GM23338 (cell line): ENCODE measurements at regions not wholly inside any gene's neighbourhood (a gene's known extent, or its start where the extent isn't known, plus 50 kb on each side); places are given as distances from the start of the nearest gene placed in this dataset.

Experiments used
- ATAC-seq: fragments of 200-7000 bp; cut with Tn5 transposase; 3 replicates; pipeline ENCODE4 v1.9.1; 2020
- DNase-seq: peaks from one replicate; pipeline ENCODE4 v3.0.0-alpha.2; 2015; ENCODE audit warnings: low spot score
- H2AFZ ChIP-seq: fragments of 200-600 bp; sonication (generic); 2 replicates; pipeline ENCODE4 v1.8.0; 2016; ENCODE audit warnings: antibody characterized with exemption, mild to moderate bottlenecking, moderate library complexity
- H3F3A ChIP-seq: fragments of 200-600 bp; sonication (generic); replicated peaks from 2 replicates; pipeline ENCODE4 v1.8.0; 2017; ENCODE audit warnings: antibody characterized with exemption, mixed run types, low read depth
- H3K27ac ChIP-seq: fragments of 200-600 bp; sonication (generic); 2 replicates; pipeline ENCODE4 v1.6.1; 2016; ENCODE audit warnings: low read depth
- H3K27me3 ChIP-seq: fragments of 200-600 bp; sonication (generic); 2 replicates; pipeline ENCODE4 v1.8.0; 2016; ENCODE audit warnings: mild to moderate bottlenecking, mixed run types, moderate library complexity; ENCODE audit not compliant: insufficient read depth
- H3K36me3 ChIP-seq: fragments of 200-600 bp; sonication (generic); 2 replicates; pipeline ENCODE4 v1.8.0; 2016; ENCODE audit warnings: mild to moderate bottlenecking; ENCODE audit not compliant: insufficient read depth
- H3K4me1 ChIP-seq: fragments of 200-600 bp; sonication (generic); 2 replicates; pipeline ENCODE4 v1.8.0; 2016; ENCODE audit warnings: mild to moderate bottlenecking, moderate library complexity; ENCODE audit not compliant: insufficient read depth
- H3K4me2 ChIP-seq: fragments of 200-600 bp; sonication (generic); 2 replicates; pipeline ENCODE4 v1.7.1; 2017; ENCODE audit warnings: mixed run types
- H3K4me3 ChIP-seq: fragments of 200-600 bp; sonication (generic); 2 replicates; pipeline ENCODE4 v1.6.1; 2016; ENCODE audit warnings: mixed run types
- H3K79me2 ChIP-seq: fragments of 200-600 bp; sonication (generic); replicated peaks from 2 replicates; pipeline ENCODE4 v1.8.0; 2017; ENCODE audit warnings: mild to moderate bottlenecking; ENCODE audit not compliant: insufficient read depth
- H3K9me2 ChIP-seq: fragments of 200-600 bp; sonication (generic); 2 replicates; pipeline ENCODE4 v1.8.0; 2017; ENCODE audit not compliant: insufficient read depth
- H4K20me1 ChIP-seq: fragments of 200-600 bp; sonication (generic); replicated peaks from 2 replicates; pipeline ENCODE4 v1.8.0; 2017; ENCODE audit warnings: mild to moderate bottlenecking; ENCODE audit not compliant: insufficient read depth
- H3K27ac Mint-ChIP-seq: 2 replicates; pipeline ENCODE4 v1.8.0; 2020; ENCODE audit warnings: inconsistent platforms, mild to moderate bottlenecking, moderate library complexity, mixed read lengths
- H3K27me3 Mint-ChIP-seq: 3 replicates; pipeline ENCODE4 v1.8.0; 2022; ENCODE audit warnings: low read depth, mild to moderate bottlenecking, moderate library complexity, mixed read lengths, inconsistent platforms; ENCODE audit not compliant: insufficient read depth, poor library complexity
- H3K36me3 Mint-ChIP-seq: 3 replicates; pipeline ENCODE4 v1.8.0; 2021; ENCODE audit warnings: low read depth, mild to moderate bottlenecking, inconsistent platforms, moderate library complexity, mixed read lengths
- H3K4me1 Mint-ChIP-seq: 3 replicates; pipeline ENCODE4 v1.8.0; 2020; ENCODE audit warnings: mild to moderate bottlenecking, inconsistent platforms, mixed read lengths
- H3K4me3 Mint-ChIP-seq: 3 replicates; pipeline ENCODE4 v1.8.0; 2021; ENCODE audit warnings: moderate library complexity, mild to moderate bottlenecking, inconsistent platforms, mixed read lengths
- H3K9me3 Mint-ChIP-seq: 3 replicates; pipeline ENCODE4 v1.8.0; 2020; ENCODE audit warnings: moderate library complexity, mild to moderate bottlenecking, inconsistent platforms, mixed read lengths
- CREB1 ChIP-seq: fragments of 250-450 bp; sonication (Bioruptor Pico); IDR thresholded peaks from 2 replicates; pipeline ENCODE4 v1.5.0; 2020; ENCODE audit warnings: low read depth, mild to moderate bottlenecking, moderate library complexity
- EZH2 ChIP-seq: fragments of 200-600 bp; sonication (generic); IDR thresholded peaks from one replicate; pipeline ENCODE4 v1.8.0; 2017; ENCODE audit warnings: antibody characterized with exemption, mild to moderate bottlenecking, low read depth; ENCODE audit not compliant: unreplicated experiment
- EZH2phosphoT487 ChIP-seq: fragments of 200-600 bp; sonication (generic); IDR thresholded peaks from one replicate; pipeline ENCODE4 v1.8.1; 2018; ENCODE audit warnings: antibody characterized with exemption; ENCODE audit not compliant: unreplicated experiment
- JUNB ChIP-seq: IDR thresholded peaks from one replicate; pipeline ENCODE4 v1.6.1; 2016; ENCODE audit warnings: antibody characterized with exemption; ENCODE audit not compliant: unreplicated experiment
- NANOG ChIP-seq: IDR thresholded peaks from 2 replicates; pipeline ENCODE4 v1.6.1; 2016; ENCODE audit warnings: antibody characterized with exemption, borderline replicate concordance
- POLR2AphosphoS5 ChIP-seq: IDR thresholded peaks from 2 replicates; pipeline ENCODE4 v1.6.1; 2016; ENCODE audit warnings: antibody characterized with exemption, low read depth
- REST ChIP-seq: IDR thresholded peaks from one replicate; pipeline ENCODE4 v1.6.1; 2018; ENCODE audit warnings: antibody characterized with exemption; ENCODE audit not compliant: unreplicated experiment
- STAT1 ChIP-seq: IDR thresholded peaks from one replicate; pipeline ENCODE4 v1.6.1; 2016; ENCODE audit warnings: antibody characterized with exemption; ENCODE audit not compliant: unreplicated experiment
- ZNF114 ChIP-seq: fragments of 250-450 bp; sonication (Bioruptor Pico); IDR thresholded peaks from 2 replicates; pipeline ENCODE4 v1.5.0; 2020; ENCODE audit warnings: mild to moderate bottlenecking, moderate library complexity
- ZNF331 ChIP-seq: fragments of 250-450 bp; sonication (Bioruptor Pico); IDR thresholded peaks from 2 replicates; pipeline ENCODE4 v1.5.0; 2020; ENCODE audit warnings: low read depth, mild to moderate bottlenecking, moderate library complexity
- TF ChIP-seq, protein P1 (sequence below): fragments of 250-450 bp; sonication (Bioruptor Pico); IDR thresholded peaks from 2 replicates; pipeline ENCODE4 v1.5.0; 2020; ENCODE audit warnings: mild to moderate bottlenecking, moderate library complexity
- TF ChIP-seq, protein P2 (sequence below), 2 experiments: fragments of 200-600 bp in 1 of 2; sonication (generic) in 1 of 2; conservative IDR thresholded peaks; 2 replicates each; pipeline versions ENCODE4 v1.5.1 to v1.6.1; 2016 to 2017; ENCODE audit warnings: antibody characterized with exemption in 2 of 2, low read depth in 2 of 2, mild to moderate bottlenecking in 2 of 2, moderate library complexity in 1 of 2
- TF ChIP-seq, protein P3 (sequence below): IDR thresholded peaks from 2 replicates; pipeline ENCODE4 v1.6.1; 2016; ENCODE audit warnings: antibody characterized with exemption

GRCh38 chr12:19852100-19852855 is 413.0 kb downstream of the AEBP2 start:
- ATAC-seq (no peak), DNase-seq (no peak)
- no peaks in the 10 kb centered on the region for H3K9me3 Mint-ChIP-seq
- TF ChIP-seq EZH2 (no peak), CREB1 (CRISPR knock-in tag) (no peak), STAT1 (no peak), EZH2phosphoT487 (no peak), NANOG (no peak), JUNB (no peak), REST (no peak), ZNF331 (no peak), POLR2AphosphoS5 (no peak), ZNF114 (CRISPR knock-in tag) (no peak)
- TF ChIP-seq, protein P1, sequence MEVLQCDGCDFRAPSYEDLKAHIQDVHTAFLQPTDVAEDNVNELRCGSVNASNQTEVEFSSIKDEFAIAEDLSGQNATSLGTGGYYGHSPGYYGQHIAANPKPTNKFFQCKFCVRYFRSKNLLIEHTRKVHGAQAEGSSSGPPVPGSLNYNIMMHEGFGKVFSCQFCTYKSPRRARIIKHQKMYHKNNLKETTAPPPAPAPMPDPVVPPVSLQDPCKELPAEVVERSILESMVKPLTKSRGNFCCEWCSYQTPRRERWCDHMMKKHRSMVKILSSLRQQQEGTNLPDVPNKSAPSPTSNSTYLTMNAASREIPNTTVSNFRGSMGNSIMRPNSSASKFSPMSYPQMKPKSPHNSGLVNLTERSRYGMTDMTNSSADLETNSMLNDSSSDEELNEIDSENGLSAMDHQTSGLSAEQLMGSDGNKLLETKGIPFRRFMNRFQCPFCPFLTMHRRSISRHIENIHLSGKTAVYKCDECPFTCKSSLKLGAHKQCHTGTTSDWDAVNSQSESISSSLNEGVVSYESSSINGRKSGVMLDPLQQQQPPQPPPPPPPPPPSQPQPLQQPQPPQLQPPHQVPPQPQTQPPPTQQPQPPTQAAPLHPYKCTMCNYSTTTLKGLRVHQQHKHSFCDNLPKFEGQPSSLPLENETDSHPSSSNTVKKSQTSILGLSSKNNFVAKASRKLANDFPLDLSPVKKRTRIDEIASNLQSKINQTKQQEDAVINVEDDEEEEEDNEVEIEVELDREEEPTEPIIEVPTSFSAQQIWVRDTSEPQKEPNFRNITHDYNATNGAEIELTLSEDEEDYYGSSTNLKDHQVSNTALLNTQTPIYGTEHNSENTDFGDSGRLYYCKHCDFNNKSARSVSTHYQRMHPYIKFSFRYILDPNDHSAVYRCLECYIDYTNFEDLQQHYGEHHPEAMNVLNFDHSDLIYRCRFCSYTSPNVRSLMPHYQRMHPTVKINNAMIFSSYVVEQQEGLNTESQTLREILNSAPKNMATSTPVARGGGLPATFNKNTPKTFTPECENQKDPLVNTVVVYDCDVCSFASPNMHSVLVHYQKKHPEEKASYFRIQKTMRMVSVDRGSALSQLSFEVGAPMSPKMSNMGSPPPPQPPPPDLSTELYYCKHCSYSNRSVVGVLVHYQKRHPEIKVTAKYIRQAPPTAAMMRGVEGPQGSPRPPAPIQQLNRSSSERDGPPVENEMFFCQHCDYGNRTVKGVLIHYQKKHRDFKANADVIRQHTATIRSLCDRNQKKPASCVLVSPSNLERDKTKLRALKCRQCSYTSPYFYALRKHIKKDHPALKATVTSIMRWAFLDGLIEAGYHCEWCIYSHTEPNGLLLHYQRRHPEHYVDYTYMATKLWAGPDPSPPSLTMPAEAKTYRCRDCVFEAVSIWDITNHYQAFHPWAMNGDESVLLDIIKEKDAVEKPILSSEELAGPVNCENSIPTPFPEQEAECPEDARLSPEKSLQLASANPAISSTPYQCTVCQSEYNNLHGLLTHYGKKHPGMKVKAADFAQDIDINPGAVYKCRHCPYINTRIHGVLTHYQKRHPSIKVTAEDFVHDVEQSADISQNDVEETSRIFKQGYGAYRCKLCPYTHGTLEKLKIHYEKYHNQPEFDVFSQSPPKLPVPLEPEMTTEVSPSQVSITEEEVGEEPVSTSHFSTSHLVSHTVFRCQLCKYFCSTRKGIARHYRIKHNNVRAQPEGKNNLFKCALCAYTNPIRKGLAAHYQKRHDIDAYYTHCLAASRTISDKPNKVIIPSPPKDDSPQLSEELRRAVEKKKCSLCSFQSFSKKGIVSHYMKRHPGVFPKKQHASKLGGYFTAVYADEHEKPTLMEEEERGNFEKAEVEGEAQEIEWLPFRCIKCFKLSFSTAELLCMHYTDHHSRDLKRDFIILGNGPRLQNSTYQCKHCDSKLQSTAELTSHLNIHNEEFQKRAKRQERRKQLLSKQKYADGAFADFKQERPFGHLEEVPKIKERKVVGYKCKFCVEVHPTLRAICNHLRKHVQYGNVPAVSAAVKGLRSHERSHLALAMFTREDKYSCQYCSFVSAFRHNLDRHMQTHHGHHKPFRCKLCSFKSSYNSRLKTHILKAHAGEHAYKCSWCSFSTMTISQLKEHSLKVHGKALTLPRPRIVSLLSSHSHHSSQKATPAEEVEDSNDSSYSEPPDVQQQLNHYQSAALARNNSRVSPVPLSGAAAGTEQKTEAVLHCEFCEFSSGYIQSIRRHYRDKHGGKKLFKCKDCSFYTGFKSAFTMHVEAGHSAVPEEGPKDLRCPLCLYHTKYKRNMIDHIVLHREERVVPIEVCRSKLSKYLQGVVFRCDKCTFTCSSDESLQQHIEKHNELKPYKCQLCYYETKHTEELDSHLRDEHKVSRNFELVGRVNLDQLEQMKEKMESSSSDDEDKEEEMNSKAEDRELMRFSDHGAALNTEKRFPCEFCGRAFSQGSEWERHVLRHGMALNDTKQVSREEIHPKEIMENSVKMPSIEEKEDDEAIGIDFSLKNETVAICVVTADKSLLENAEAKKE (CRISPR knock-in tag): no peak
- TF ChIP-seq, protein P2, sequence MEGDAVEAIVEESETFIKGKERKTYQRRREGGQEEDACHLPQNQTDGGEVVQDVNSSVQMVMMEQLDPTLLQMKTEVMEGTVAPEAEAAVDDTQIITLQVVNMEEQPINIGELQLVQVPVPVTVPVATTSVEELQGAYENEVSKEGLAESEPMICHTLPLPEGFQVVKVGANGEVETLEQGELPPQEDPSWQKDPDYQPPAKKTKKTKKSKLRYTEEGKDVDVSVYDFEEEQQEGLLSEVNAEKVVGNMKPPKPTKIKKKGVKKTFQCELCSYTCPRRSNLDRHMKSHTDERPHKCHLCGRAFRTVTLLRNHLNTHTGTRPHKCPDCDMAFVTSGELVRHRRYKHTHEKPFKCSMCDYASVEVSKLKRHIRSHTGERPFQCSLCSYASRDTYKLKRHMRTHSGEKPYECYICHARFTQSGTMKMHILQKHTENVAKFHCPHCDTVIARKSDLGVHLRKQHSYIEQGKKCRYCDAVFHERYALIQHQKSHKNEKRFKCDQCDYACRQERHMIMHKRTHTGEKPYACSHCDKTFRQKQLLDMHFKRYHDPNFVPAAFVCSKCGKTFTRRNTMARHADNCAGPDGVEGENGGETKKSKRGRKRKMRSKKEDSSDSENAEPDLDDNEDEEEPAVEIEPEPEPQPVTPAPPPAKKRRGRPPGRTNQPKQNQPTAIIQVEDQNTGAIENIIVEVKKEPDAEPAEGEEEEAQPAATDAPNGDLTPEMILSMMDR (conservative IDR thresholded peaks at IDR 0.05; ENCODE audit: low read depth in 2 of 2): no peak
- TF ChIP-seq, protein P3, sequence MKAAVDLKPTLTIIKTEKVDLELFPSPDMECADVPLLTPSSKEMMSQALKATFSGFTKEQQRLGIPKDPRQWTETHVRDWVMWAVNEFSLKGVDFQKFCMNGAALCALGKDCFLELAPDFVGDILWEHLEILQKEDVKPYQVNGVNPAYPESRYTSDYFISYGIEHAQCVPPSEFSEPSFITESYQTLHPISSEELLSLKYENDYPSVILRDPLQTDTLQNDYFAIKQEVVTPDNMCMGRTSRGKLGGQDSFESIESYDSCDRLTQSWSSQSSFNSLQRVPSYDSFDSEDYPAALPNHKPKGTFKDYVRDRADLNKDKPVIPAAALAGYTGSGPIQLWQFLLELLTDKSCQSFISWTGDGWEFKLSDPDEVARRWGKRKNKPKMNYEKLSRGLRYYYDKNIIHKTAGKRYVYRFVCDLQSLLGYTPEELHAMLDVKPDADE: no peak
- H3K27me3 Mint-ChIP-seq: no peaks in the 10 kb centered on the region
- no peaks in the 10 kb centered on the region for H3K9me2 ChIP-seq
- no peaks in the 10 kb centered on the region for H3K36me3 ChIP-seq
- H4K20me1 ChIP-seq: no peaks in the 10 kb centered on the region
- peaks cover 6% of the 10 kb centered on the region; the same call in 1 of the 2 replicates for H3K4me1 ChIP-seq
- no peak overlapping the region for H3K27ac ChIP-seq
- no peaks in the 10 kb centered on the region for H3F3A ChIP-seq
- no peak overlapping the region for H3K4me3 ChIP-seq
- no peaks in the 10 kb centered on the region for H3K27me3 ChIP-seq
- no peak overlapping the region for H2AFZ ChIP-seq
- no peaks in the 10 kb centered on the region for H3K36me3 Mint-ChIP-seq
- H3K4me1 Mint-ChIP-seq: peaks cover 11% of the 10 kb centered on the region
- no peaks in the 10 kb centered on the region for H3K79me2 ChIP-seq
- H3K4me2 ChIP-seq: no peak overlapping the region
- H3K27ac Mint-ChIP-seq: no peak overlapping the region
- H3K4me3 Mint-ChIP-seq: no peak overlapping the region
